ENCODE measurements at regions not wholly inside any gene's neighbourhood (a gene's known extent, or its start where the extent isn't known, plus 50 kb on each side); places are given as distances from the start of the nearest gene placed in this dataset.

- WGBS, 2 experiments (ENCODE audit: extremely low coverage in 2 of 2, insufficient read length in 1 of 2): 35% methylated on average over 4 of the region's 6 CpGs; no CpG with 5 or more reads in 1 of the 2 experiments
- H3K36me3 ChIP-seq (ENCODE audit: control insufficient read depth, insufficient read depth, low read length): no peaks in the 10 kb centered on the region
- H4K5ac ChIP-seq (ENCODE audit: low read depth, low read length): no peak overlapping the region
- H4K8ac ChIP-seq (ENCODE audit: low read depth in 2 of 2, low read length in 2 of 2): no peak overlapping the region
- H4K20me1 ChIP-seq (ENCODE audit: insufficient read depth, low read length): no peaks in the 10 kb centered on the region
- ChIA-PET CTCF (no interaction called here), POLR2A (ENCODE audit: unreplicated experiment) (no interaction called here)
- ATAC-seq (ENCODE audit: low read depth): no peak
- no peak overlapping the region for H2AK5ac ChIP-seq (ENCODE audit: low read depth, low read length)
- H3K23ac ChIP-seq (ENCODE audit: low read depth, low read length): no peak overlapping the region
- H3K79me1 ChIP-seq (ENCODE audit: low read depth in 1 of 2, low read length in 2 of 2): no peaks in the 10 kb centered on the region
- no TSS peak for BruUV-seq (replicated peaks)
- H2BK20ac ChIP-seq (ENCODE audit: low read depth, low read length): no peak overlapping the region
- H3K56ac ChIP-seq (ENCODE audit: extremely low read depth, insufficient read depth, low read length): no peak overlapping the region
- H3K4ac ChIP-seq (ENCODE audit: low read depth, low read length): no peak overlapping the region
- H3K18ac ChIP-seq (ENCODE audit: low read depth, low read length): no peak overlapping the region
- no peak overlapping the region for H2AK9ac ChIP-seq (replicated peaks; ENCODE audit: low read depth, low read length, poor library complexity)
- intact Hi-C loops (cut with micrococcal nuclease): no loop called here
- H3K9ac ChIP-seq (ENCODE audit: low read depth, low read length): no peak overlapping the region
- no peak overlapping the region for H2BK15ac ChIP-seq (ENCODE audit: low read depth, low read length)
- H3K4me2 ChIP-seq (ENCODE audit: low read depth, low read length): no peak overlapping the region
- no peak overlapping the region for H2AFZ ChIP-seq (replicated peaks; ENCODE audit: low read length, poor library complexity)
- H3K4me1 ChIP-seq (ENCODE audit: control insufficient read depth, insufficient read depth, low read length): no peaks in the 10 kb centered on the region
- no peak overlapping the region for H3K27ac ChIP-seq (ENCODE audit: insufficient read depth, low read length)
- dilution Hi-C loops (cut with HindIII; ENCODE audit: low sequenced_read_pairs, unreplicated experiment): no loop called here
- no peaks in the 10 kb centered on the region for H3K27me3 ChIP-seq (ENCODE audit: control insufficient read depth, insufficient read depth, low read length)
- no peak overlapping the region for H3K14ac ChIP-seq (replicated peaks; ENCODE audit: low read depth, low read length)
- no peak overlapping the region for H2BK5ac ChIP-seq (ENCODE audit: low read depth, low read length, poor library complexity, severe bottlenecking)
- TF ChIP-seq MAFK (IDR thresholded peaks at IDR 0.05; ENCODE audit: low read depth, low read length) (no peak), RAD21 (IDR thresholded peaks at IDR 0.05; ENCODE audit: low read length) (no peak), CTCF (conservative IDR thresholded peaks at IDR 0.05; ENCODE audit: low read depth, low read length) (no peak), RFX5 (IDR thresholded peaks at IDR 0.05; ENCODE audit: low read depth, low read length) (no peak), NFE2L2 (IDR thresholded peaks at IDR 0.05; ENCODE audit: low read depth, low read length) (no peak), SMC3 (IDR thresholded peaks at IDR 0.05; ENCODE audit: low read depth, low read length) (no peak), POLR2A (IDR thresholded peaks at IDR 0.05; ENCODE audit: low read depth, low read length) (no peak), RCOR1 (IDR thresholded peaks at IDR 0.05; ENCODE audit: insufficient replicate concordance, low read length) (no peak), CHD1 (IDR thresholded peaks at IDR 0.05; ENCODE audit: low read depth, low read length) (no peak), FOS (IDR thresholded peaks at IDR 0.05; ENCODE audit: low read depth, low read length) (no peak), BHLHE40 (IDR thresholded peaks at IDR 0.05; ENCODE audit: low read depth, low read length) (no peak), CEBPB (IDR thresholded peaks at IDR 0.05; ENCODE audit: low read depth, low read length) (no peak), MAZ (IDR thresholded peaks at IDR 0.05; ENCODE audit: borderline replicate concordance, low read depth, low read length) (no peak)
- in situ Hi-C loops (cut with MboI; ENCODE audit: low sequenced_read_pairs): no loop called here
- H3K9me1 ChIP-seq (ENCODE audit: insufficient read depth, low read length): no peaks in the 10 kb centered on the region
- no peak overlapping the region for H4K91ac ChIP-seq (ENCODE audit: insufficient read depth, low read depth, low read length)
- H2BK120ac ChIP-seq (ENCODE audit: low read depth, low read length): no peak overlapping the region
- no peak for DNase-seq
- H3K4me3 ChIP-seq (ENCODE audit: insufficient read depth, low read depth, low read length): no peak overlapping the region
- peaks cover 10% of the 10 kb centered on the region for H3K9me3 ChIP-seq (ENCODE audit: control insufficient read depth, insufficient read depth, low read length)
Observed at GRCh38 chr3:182450942-182451787, 342.1 kb upstream of the ATP11B start.
